ENCODE measurements at regions not wholly inside any gene's neighbourhood (a gene's known extent, or its start where the extent isn't known, plus 50 kb on each side); places are given as distances from the start of the nearest gene placed in this dataset.
"Not testable (repeated sequence)": the region's sequence is repeated elsewhere in the genome, so short reads cannot be mapped to it uniquely, and the experiment has no call there.

DNA sequence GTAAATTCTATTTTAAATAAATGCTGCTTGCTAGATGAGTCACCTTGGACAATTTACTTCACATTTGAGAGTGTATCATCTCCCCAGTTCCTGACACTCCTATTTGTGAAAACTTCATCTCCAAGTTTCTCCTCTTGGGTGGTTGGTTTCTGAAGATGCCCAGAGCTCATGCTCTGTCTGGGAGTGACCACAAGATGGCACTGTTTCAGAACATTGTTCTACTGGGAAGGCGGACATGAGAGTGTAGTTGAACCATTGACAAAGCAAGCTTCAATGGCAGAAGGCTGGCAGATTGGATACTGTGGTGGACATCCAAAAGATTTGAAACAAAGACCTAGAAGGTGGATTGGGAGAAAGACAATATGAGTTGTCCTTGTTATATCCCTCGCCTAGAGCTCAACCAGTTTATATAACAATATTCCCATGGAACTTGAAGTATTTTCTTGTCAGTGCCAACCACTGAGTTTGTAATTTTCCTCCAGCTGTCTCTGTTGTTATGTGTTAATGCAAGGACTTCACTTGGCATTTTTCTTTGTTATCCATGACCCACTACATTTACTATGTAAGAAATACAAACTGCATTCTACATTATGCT, 234.3 kb upstream of the ANKH start:
- WGBS, 2 donors = 70 to 71% methylated on average over 1 to 2 of the region's 2 CpGs
- H3K36me3 ChIP-seq = no peaks in the 10 kb centered on the region
- no peak for DNase-seq
- H3K27me3 ChIP-seq = no peaks in the 10 kb centered on the region
- TF ChIP-seq POLR2A (IDR thresholded peaks at IDR 0.05) = no peak
- TF ChIP-seq, protein P1, sequence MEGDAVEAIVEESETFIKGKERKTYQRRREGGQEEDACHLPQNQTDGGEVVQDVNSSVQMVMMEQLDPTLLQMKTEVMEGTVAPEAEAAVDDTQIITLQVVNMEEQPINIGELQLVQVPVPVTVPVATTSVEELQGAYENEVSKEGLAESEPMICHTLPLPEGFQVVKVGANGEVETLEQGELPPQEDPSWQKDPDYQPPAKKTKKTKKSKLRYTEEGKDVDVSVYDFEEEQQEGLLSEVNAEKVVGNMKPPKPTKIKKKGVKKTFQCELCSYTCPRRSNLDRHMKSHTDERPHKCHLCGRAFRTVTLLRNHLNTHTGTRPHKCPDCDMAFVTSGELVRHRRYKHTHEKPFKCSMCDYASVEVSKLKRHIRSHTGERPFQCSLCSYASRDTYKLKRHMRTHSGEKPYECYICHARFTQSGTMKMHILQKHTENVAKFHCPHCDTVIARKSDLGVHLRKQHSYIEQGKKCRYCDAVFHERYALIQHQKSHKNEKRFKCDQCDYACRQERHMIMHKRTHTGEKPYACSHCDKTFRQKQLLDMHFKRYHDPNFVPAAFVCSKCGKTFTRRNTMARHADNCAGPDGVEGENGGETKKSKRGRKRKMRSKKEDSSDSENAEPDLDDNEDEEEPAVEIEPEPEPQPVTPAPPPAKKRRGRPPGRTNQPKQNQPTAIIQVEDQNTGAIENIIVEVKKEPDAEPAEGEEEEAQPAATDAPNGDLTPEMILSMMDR (IDR thresholded peaks at IDR 0.05) = peak; percentile 49 to 73 (median 59)
- H3K9me3 ChIP-seq = no peaks in the 10 kb centered on the region
- no peak overlapping the region for H3K4me3 ChIP-seq
- intact Hi-C loops (cut with DNase I) = no loop called here
- H3K4me1 ChIP-seq = peaks cover 0 to 11% (median 4%) of the 10 kb centered on the region in 3 donors
- no peak overlapping the region for H3K27ac ChIP-seq

DNA sequence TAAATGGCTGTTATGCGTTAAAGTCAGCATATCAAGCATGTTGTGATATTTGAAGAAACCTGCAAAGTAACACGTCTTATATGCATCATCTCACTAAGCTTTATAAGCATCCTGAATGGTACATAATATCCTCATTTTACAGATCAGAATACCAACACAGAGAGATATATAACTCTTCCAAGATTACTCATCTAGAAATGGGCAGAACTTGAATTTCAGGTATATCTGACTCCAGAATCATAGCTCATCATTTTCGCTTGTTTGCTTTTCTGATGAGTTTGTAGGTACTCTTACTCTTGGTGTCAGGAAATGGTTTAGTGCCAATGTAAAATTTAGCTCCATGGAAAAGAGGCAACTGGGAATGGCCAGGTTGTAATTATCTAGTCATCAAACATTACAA, 232.3 kb upstream of the ANKH start:
- Histone ChIP-seq H3K4me1 (peaks cover 0 to 11% (median 4%) of the 10 kb centered on the region in 3 donors), H3K27me3 (no peaks in the 10 kb centered on the region), H3K9me3 (no peaks in the 10 kb centered on the region), H3K4me3 (no peak overlapping the region), H3K27ac (peak overlapping the region in 2 of 4 donors; percentile 16 to 59), H3K36me3 (no peaks in the 10 kb centered on the region)
- TF ChIP-seq, protein P1 (IDR thresholded peaks at IDR 0.05) = no peak
- intact Hi-C loops (cut with DNase I) = no loop called here
- DNase-seq = no peak
- WGBS, 2 donors = 51 to 67% methylated on average over 3 of the region's 3 CpGs

DNA sequence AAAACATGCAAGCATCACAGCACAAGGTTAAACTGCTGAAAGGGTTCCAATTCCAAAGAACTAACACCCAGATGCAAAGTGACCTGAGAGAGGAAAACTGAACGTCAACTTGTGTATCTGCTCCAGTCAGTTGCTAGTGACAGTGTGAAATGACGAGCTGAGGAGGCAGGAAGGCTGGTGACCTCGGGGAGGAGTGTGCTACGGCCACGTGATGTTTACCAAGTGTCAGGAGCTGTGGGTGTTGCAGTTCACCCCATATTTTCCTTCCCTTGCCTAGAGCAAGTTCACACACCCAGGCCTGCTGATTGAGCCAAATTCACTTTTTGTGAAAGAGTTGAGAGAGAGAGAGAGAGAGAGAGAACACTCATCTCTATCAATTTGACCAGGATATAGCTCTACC, 231.6 kb upstream of the ANKH start:
- Histone ChIP-seq H3K36me3 (no peaks in the 10 kb centered on the region), H3K27ac (peak overlapping the region in 2 of 4 donors; percentile 16 to 59), H3K4me3 (no peak overlapping the region), H3K4me1 (peaks cover 0 to 11% (median 4%) of the 10 kb centered on the region in 3 donors), H3K9me3 (no peaks in the 10 kb centered on the region), H3K27me3 (no peaks in the 10 kb centered on the region)
- intact Hi-C loops (cut with DNase I) = no loop called here
- TF ChIP-seq, protein P1 (IDR thresholded peaks at IDR 0.05) = no peak
- no peak for TF ChIP-seq POLR2A (IDR thresholded peaks at IDR 0.05)
- no peak for DNase-seq
- WGBS, 2 donors = 11 to 19% methylated on average over 4 to 5 of the region's 5 CpGs

DNA sequence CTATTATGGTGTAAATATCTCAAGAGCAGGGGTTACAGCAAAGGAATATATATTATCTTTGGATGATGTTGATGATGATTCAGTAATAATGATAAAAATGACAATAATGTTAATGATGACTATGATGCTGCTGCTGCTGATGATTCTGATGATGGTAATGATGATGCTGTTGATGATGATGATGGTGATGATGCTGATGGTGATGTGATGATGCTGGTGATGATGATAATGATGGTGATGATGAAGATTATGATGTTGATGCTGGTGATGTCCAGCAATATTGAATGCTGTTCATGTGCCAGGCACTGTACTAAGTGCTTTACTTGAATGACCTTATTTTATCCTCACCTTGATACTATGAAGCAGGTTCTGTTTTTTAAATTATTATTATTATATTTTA, 226.0 kb upstream of the ANKH start:
- Histone ChIP-seq H3K36me3 (no peaks in the 10 kb centered on the region), H3K4me3 (no peak overlapping the region), H3K4me1 (no peaks in the 10 kb centered on the region), H3K27ac (no peak overlapping the region), H3K27me3 (no peaks in the 10 kb centered on the region), H3K9me3 (no peaks in the 10 kb centered on the region)
- intact Hi-C loops (cut with DNase I) = no loop called here
- DNase-seq = no peak
- no peak for TF ChIP-seq POLR2A (IDR thresholded peaks at IDR 0.05)
- TF ChIP-seq, protein P1 (IDR thresholded peaks at IDR 0.05) = no peak

DNA sequence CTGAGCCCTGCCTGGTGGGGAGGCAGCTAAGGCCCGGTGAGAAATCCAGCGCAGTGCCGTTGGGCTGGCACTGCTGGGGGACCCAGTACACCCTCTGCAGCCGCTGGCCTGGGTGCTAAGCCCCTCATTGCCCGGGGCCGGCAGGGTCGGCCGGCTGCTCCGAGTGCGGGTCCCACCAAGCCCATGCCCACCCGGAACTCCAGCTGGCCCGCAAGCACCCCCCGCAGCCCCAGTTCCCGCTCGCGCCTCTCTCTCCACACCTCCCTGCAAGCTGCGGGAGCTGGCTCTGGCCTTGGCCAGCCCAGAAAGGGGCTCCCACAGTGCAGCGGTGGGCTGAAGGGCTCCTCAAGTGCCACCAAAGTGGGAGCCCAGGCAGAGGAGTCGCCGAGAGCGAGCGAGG, 225.1 kb upstream of the ANKH start:
- H3K27ac ChIP-seq; intact Hi-C loops (cut with DNase I); H3K4me3 ChIP-seq; DNase-seq; H3K36me3 ChIP-seq; H3K9me3 ChIP-seq; H3K4me1 ChIP-seq; H3K27me3 ChIP-seq: not testable (repeated sequence)
- 90 to 100% methylated on average over 4 of the region's 22 CpGs for WGBS, 2 donors

DNA sequence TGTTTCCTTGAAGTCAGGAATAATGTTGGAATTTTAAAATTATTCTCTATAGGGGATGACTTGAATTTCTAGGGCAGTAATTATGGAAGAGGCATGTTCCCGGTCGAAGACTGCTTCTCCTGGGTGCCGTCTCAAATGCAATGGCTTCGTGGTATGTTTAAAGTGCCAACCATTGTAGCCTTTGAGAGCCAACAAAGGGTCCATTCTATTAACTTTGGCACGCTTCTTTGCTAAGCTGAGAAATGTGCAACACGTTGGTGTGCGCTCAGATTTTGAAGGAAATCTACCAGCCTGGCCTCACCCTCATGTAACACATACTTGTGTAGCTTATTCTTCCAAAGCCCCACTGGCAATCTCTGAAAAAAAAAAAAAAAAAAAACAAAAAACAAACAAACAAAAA, 221.2 kb upstream of the ANKH start:
- H3K9me3 ChIP-seq = no peaks in the 10 kb centered on the region

More for the DNA sequence above, 221.2 kb upstream of the ANKH start:
- TF ChIP-seq POLR2A (IDR thresholded peaks at IDR 0.05) = no peak
- TF ChIP-seq, protein P1 (IDR thresholded peaks at IDR 0.05) = no peak
- Histone ChIP-seq H3K36me3 (no peaks in the 10 kb centered on the region), H3K27ac (no peak overlapping the region), H3K4me1 (no peaks in the 10 kb centered on the region), H3K4me3 (no peak overlapping the region), H3K27me3 (no peaks in the 10 kb centered on the region)
- 89 to 90% methylated on average over 7 of the region's 7 CpGs for WGBS, 2 donors
- no peak for DNase-seq
- intact Hi-C loops (cut with DNase I) = no loop called here

Measured in esophagus squamous epithelium (tissue), 5 donors.